ENCODE measurements at regions not wholly inside any gene's neighbourhood (a gene's known extent, or its start where the extent isn't known, plus 50 kb on each side); places are given as distances from the start of the nearest gene placed in this dataset.

- H3K36me3 Mint-ChIP-seq (ENCODE audit: low read depth): no peaks in the 10 kb centered on the region
- no peak overlapping the region for H3K4me3 Mint-ChIP-seq
- H3K27me3 Mint-ChIP-seq: no peaks in the 10 kb centered on the region
- H3K27ac Mint-ChIP-seq: no peak overlapping the region
- intact Hi-C loops (cut with micrococcal nuclease): no loop called here
- no peak for DNase-seq
- no peaks in the 10 kb centered on the region for H3K9me3 Mint-ChIP-seq
- no peaks in the 10 kb centered on the region for H3K4me1 Mint-ChIP-seq
Measured at GRCh38 chr2:155218945-155219344, 520.5 kb downstream of the KCNJ3 start.

DNA sequence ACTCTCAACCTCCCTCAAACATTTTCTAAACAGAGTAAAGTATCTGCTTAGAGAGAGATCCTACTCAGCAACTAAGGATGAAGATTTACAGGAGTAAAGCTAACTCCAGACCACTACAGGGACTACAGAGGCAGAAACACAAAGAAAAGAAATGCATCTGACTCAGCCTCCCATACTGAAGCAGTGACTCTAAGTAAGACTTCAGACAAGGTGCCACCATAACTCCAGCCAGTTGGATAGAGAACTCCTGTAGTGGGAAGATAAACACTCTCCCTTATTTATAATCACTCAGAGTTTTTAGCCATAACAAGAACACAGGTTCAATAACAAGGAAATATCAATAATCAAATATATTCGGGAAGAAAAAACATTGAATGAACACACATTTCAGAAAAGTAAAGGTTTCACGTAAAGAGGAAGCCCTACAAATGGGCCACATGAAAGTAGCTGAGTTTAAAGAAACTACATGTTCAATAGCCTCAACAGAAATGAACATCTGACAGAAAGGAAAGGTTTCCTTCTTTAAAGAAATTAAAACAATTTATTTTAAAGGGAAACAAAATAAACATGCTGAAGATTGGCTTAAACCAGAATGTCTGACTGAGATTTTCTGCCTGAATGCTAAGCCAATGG lies 519.9 kb downstream of the KCNJ3 start:
- H3K36me3 Mint-ChIP-seq (ENCODE audit: low read depth): no peaks in the 10 kb centered on the region
- no peak for DNase-seq
- no peaks in the 10 kb centered on the region for H3K27me3 Mint-ChIP-seq
- H3K4me3 Mint-ChIP-seq: no peak overlapping the region
- H3K9me3 Mint-ChIP-seq: no peaks in the 10 kb centered on the region
- intact Hi-C loops (cut with micrococcal nuclease): no loop called here
- H3K4me1 Mint-ChIP-seq: no peaks in the 10 kb centered on the region
- no peak overlapping the region for H3K27ac Mint-ChIP-seq

- Mint-ChIP-seq H3K36me3 (ENCODE audit: low read depth) (no peaks in the 10 kb centered on the region), H3K4me3 (no peak overlapping the region), H3K27ac (no peak overlapping the region), H3K4me1 (no peaks in the 10 kb centered on the region), H3K27me3 (no peaks in the 10 kb centered on the region), H3K9me3 (no peaks in the 10 kb centered on the region)
- no peak for DNase-seq
- intact Hi-C loops (cut with micrococcal nuclease): no loop called here
Measured at GRCh38 chr2:155215037-155215707, 516.7 kb downstream of the KCNJ3 start.

DNA sequence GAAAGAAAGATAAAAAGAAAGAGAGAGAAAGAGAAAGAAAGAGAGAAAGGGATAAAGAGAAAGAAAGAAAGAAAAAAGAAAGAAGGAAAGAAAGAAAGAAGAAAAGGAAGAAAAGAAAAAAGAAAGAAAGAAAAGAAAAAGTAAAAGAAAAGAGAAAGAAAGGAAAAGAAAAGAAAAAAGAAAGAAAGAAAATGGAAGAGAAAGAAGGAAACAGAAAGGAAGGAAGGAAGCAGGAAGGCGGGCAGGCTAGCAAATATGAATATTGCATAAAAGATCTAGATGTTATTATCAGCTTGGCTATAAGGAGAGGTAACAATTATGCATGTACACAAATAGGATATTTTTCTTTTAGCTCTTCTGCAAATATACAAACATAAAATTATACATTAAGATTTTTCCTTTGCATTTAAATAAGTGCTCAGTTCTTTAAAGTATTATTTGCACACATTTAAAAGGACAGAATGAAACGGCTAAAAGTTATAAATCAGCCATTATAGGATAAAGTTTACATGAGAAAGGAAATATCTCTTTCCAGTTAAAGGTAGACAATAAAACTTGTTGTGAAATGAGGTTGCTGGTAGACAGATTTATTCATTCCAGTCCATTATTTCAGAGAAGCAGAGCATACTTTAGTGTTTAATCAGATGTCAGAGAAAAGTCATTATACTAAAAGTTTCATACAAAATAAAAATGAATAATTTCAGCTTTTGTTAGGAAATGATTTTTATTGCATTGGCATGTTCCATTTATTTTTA lies 511.4 kb downstream of the KCNJ3 start:
- no peaks in the 10 kb centered on the region for H3K27me3 Mint-ChIP-seq

DNA sequence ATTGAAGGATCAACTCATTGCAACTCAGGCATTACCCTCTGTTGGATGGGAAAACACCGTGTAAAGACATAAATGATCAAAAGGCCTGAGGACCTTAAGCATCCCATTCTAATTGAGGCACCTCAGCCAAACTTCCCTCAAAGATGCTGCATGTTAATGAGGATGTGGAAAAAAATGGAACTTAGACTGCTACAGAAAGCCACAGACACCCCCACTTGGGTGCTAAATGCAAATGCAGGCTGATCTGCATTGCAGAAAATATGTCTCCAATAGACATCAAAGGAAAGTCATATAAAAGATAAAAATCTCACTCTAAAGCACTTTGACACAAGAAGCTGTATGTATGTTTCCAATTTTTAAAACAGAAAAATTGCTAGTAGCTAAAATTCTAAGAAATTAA lies 504.7 kb downstream of the KCNJ3 start:
- H3K4me3 Mint-ChIP-seq: no peak overlapping the region
- no peaks in the 10 kb centered on the region for H3K36me3 Mint-ChIP-seq (ENCODE audit: low read depth)
- no peaks in the 10 kb centered on the region for H3K27me3 Mint-ChIP-seq
- no peak overlapping the region for H3K27ac Mint-ChIP-seq
- H3K9me3 Mint-ChIP-seq: no peaks in the 10 kb centered on the region
- H3K4me1 Mint-ChIP-seq: no peaks in the 10 kb centered on the region
- no peak for DNase-seq
- intact Hi-C loops (cut with micrococcal nuclease): no loop called here

More for the DNA sequence above, 511.4 kb downstream of the KCNJ3 start:
- Mint-ChIP-seq H3K36me3 (ENCODE audit: low read depth) (no peaks in the 10 kb centered on the region), H3K4me1 (no peaks in the 10 kb centered on the region), H3K4me3 (no peak overlapping the region), H3K27ac (no peak overlapping the region), H3K9me3 (no peaks in the 10 kb centered on the region)
- no peak for DNase-seq
- intact Hi-C loops (cut with micrococcal nuclease): no loop called here

DNA sequence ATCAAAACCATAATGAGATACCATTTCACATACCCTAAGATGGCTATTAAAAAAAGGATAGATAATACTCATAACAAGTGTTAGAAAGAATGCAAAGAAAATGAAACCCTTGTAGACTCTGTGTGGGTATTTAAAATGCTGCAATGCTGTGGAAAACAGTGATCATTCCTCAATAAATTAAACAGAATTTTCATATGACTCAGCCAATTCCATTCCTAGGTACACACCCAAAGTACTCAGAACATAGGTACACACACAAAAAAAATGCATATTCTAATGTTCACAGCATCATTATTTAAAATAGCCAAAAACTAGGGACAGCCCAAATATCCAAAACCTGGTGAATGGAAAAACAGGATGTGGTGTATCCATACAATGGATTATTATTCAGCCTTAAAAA lies 502.3 kb downstream of the KCNJ3 start:
- Mint-ChIP-seq H3K9me3 (no peaks in the 10 kb centered on the region), H3K4me1 (no peaks in the 10 kb centered on the region), H3K36me3 (ENCODE audit: low read depth) (no peaks in the 10 kb centered on the region), H3K4me3 (no peak overlapping the region), H3K27me3 (no peaks in the 10 kb centered on the region), H3K27ac (no peak overlapping the region)
- intact Hi-C loops (cut with micrococcal nuclease): no loop called here
- DNase-seq: no peak

GRCh38 chr2:155190342-155190741 lies 491.8 kb downstream of the KCNJ3 start:
- no peak for DNase-seq
- no peaks in the 10 kb centered on the region for H3K36me3 Mint-ChIP-seq (ENCODE audit: low read depth)
- intact Hi-C loops (cut with micrococcal nuclease): no loop called here
- H3K4me1 Mint-ChIP-seq: no peaks in the 10 kb centered on the region
- H3K9me3 Mint-ChIP-seq: no peaks in the 10 kb centered on the region
- H3K27ac Mint-ChIP-seq: no peak overlapping the region
- H3K27me3 Mint-ChIP-seq: no peaks in the 10 kb centered on the region
- H3K4me3 Mint-ChIP-seq: no peak overlapping the region

GRCh38 chr2:155178921-155179320 lies 480.4 kb downstream of the KCNJ3 start:
- Mint-ChIP-seq H3K27me3 (no peaks in the 10 kb centered on the region), H3K9me3 (no peaks in the 10 kb centered on the region), H3K4me1 (no peaks in the 10 kb centered on the region), H3K27ac (no peak overlapping the region), H3K4me3 (no peak overlapping the region), H3K36me3 (ENCODE audit: low read depth) (no peaks in the 10 kb centered on the region)
- no peak for DNase-seq
- intact Hi-C loops (cut with micrococcal nuclease): no loop called here

- no peak overlapping the region for H3K4me3 Mint-ChIP-seq
- no peak overlapping the region for H3K27ac Mint-ChIP-seq
- intact Hi-C loops (cut with micrococcal nuclease): no loop called here
- no peaks in the 10 kb centered on the region for H3K9me3 Mint-ChIP-seq
- no peaks in the 10 kb centered on the region for H3K4me1 Mint-ChIP-seq
- no peaks in the 10 kb centered on the region for H3K27me3 Mint-ChIP-seq
- H3K36me3 Mint-ChIP-seq (ENCODE audit: low read depth): no peaks in the 10 kb centered on the region
- DNase-seq: no peak
Measured at GRCh38 chr2:155176345-155176744, 477.9 kb downstream of the KCNJ3 start.

DNA sequence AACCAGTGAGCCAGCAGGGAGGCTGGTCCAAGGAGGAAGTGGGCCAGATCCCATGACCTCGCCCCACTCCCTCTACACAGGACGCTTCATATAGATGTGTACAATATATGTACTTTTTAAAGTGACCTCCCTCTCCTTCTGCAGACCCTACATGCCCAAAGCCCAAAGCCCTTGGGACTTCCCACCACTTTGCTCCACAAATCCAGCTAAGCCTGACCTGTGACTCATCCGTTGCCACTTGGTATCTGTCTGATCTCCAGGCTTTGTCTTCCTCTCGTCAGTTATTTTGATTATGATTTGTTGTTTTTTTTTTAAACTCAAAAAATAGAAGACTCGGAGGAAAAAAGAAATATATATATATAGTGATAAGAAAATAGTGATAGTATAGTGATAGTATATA lies 470.8 kb downstream of the KCNJ3 start:
- Mint-ChIP-seq H3K4me1 (no peaks in the 10 kb centered on the region), H3K36me3 (ENCODE audit: low read depth) (no peaks in the 10 kb centered on the region), H3K27ac (no peak overlapping the region), H3K27me3 (no peaks in the 10 kb centered on the region), H3K4me3 (no peak overlapping the region), H3K9me3 (no peaks in the 10 kb centered on the region)
- intact Hi-C loops (cut with micrococcal nuclease): no loop called here
- no peak for DNase-seq

DNA sequence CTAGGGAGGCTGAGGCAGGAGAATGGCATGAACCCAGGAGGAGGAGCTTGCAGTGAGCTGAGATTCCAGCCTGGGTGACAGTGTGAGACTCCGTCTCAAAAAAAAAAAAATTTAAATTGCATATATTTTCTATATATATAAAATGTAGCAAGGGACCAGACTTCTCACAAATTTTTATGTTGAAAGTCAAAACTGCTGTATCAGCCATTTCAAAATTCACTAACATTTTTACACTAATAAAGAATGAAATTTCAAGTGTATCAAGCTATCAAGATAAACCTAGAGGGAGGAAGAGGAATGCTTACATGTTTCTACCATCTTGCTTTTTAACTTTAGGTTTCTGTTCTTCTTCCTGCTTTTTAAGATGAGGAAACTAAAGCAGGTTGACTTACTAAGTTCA lies 464.0 kb downstream of the KCNJ3 start:
- no peaks in the 10 kb centered on the region for H3K9me3 Mint-ChIP-seq
- H3K27ac Mint-ChIP-seq: no peak overlapping the region

DNA sequence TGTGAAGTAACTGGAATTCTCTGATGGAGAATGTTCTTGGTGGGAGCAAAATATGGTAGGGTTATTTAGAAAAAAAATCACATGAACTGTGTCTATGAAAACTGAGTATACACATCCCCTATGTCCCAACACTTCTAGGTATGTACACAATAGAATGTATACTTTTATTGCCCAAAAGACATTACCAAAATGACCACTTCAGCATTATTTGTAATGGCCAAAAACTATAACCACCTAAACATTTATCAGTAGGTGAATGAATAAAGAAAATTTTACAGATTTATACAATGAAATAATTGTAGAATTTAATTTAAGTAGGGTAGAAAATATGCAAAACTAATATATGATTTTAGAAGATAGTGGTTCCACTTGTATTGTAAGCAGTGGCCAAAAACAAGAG lies 462.8 kb downstream of the KCNJ3 start:
- Mint-ChIP-seq H3K4me3 (no peak overlapping the region), H3K27me3 (no peaks in the 10 kb centered on the region), H3K4me1 (no peaks in the 10 kb centered on the region), H3K9me3 (no peaks in the 10 kb centered on the region), H3K27ac (no peak overlapping the region), H3K36me3 (ENCODE audit: low read depth) (no peaks in the 10 kb centered on the region)
- intact Hi-C loops (cut with micrococcal nuclease): no loop called here
- no peak for DNase-seq

More for the DNA sequence above, 464.0 kb downstream of the KCNJ3 start:
- Mint-ChIP-seq H3K27me3 (no peaks in the 10 kb centered on the region), H3K4me3 (no peak overlapping the region), H3K36me3 (ENCODE audit: low read depth) (no peaks in the 10 kb centered on the region), H3K4me1 (no peaks in the 10 kb centered on the region)
- intact Hi-C loops (cut with micrococcal nuclease): no loop called here
- DNase-seq: no peak

- DNase-seq: no peak
- H3K27me3 Mint-ChIP-seq: no peaks in the 10 kb centered on the region
- H3K4me1 Mint-ChIP-seq: no peaks in the 10 kb centered on the region
- no peaks in the 10 kb centered on the region for H3K36me3 Mint-ChIP-seq (ENCODE audit: low read depth)
- no peak overlapping the region for H3K4me3 Mint-ChIP-seq
- no peaks in the 10 kb centered on the region for H3K9me3 Mint-ChIP-seq
- H3K27ac Mint-ChIP-seq: no peak overlapping the region
- intact Hi-C loops (cut with micrococcal nuclease): no loop called here
Measured at GRCh38 chr2:155157711-155158110, 459.2 kb downstream of the KCNJ3 start.

DNA sequence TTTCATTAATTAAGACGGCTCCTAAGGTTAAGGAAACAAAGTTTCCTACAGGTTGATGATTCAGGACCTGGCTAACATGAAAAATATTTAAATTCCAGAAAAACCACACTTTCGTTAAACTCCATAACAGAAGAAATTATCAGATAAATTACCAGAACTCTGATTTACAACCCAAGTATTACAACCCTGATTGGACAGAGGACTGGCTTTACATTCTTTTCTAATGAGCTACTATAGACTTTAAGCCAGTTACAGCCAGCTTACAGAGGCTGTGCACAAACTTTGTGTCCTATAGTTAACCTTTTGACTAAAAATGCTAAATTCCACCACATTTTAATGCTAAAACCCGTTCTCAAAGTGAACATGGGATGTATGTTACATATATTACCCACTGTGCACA lies 458.6 kb downstream of the KCNJ3 start:
- DNase-seq: no peak
- no peaks in the 10 kb centered on the region for H3K9me3 Mint-ChIP-seq
- no peak overlapping the region for H3K4me3 Mint-ChIP-seq
- no peaks in the 10 kb centered on the region for H3K36me3 Mint-ChIP-seq (ENCODE audit: low read depth)
- intact Hi-C loops (cut with micrococcal nuclease): no loop called here
- H3K27me3 Mint-ChIP-seq: no peaks in the 10 kb centered on the region
- no peaks in the 10 kb centered on the region for H3K4me1 Mint-ChIP-seq
- H3K27ac Mint-ChIP-seq: no peak overlapping the region

Data from activated CD4-positive, alpha-beta T cell treated with anti-CD3 and anti-CD28 coated beads, Interleukin-2, amount 10 ng/mL, durations not matched to agents 24 days and 14 days (primary cell).